Transverse colon (tissue), 3 donors: ENCODE measurements at regions not wholly inside any gene's neighbourhood (a gene's known extent, or its start where the extent isn't known, plus 50 kb on each side); places are given as distances from the start of the nearest gene placed in this dataset.
"Not testable (repeated sequence)": the region's sequence is repeated elsewhere in the genome, so short reads cannot be mapped to it uniquely, and the experiment has no call there.

ENCODE experiments used
- CTCF ChIP-seq, 5 experiments: fragments of 200-600 bp in 3 of 5; fragments of 450-650 bp in 2 of 5; sonication (generic) in 3 of 5; IDR thresholded peaks; 1 replicate in 2 of 5; 2 replicates in 3 of 5; pipeline ENCODE4 v1.5.1; 2016 to 2017; ENCODE audit warnings: antibody characterized with exemption in 5 of 5, inconsistent platforms in 3 of 5, mild to moderate bottlenecking in 2 of 5, moderate library complexity in 1 of 5
- POLR2A ChIP-seq: fragments of 450-650 bp; IDR thresholded peaks from one replicate; pipeline ENCODE4 v1.6.1; 2016; ENCODE audit warnings: antibody characterized with exemption, mild to moderate bottlenecking, moderate library complexity

GRCh38 chr16:29594926-29595838 is 67.9 kb upstream of the SPN start:
- not testable (repeated sequence) for TF ChIP-seq CTCF (IDR thresholded peaks at IDR 0.05)
- peak; percentile 70 for TF ChIP-seq POLR2A
